ENCODE measurements at regions not wholly inside any gene's neighbourhood (a gene's known extent, or its start where the extent isn't known, plus 50 kb on each side); places are given as distances from the start of the nearest gene placed in this dataset.

DNA sequence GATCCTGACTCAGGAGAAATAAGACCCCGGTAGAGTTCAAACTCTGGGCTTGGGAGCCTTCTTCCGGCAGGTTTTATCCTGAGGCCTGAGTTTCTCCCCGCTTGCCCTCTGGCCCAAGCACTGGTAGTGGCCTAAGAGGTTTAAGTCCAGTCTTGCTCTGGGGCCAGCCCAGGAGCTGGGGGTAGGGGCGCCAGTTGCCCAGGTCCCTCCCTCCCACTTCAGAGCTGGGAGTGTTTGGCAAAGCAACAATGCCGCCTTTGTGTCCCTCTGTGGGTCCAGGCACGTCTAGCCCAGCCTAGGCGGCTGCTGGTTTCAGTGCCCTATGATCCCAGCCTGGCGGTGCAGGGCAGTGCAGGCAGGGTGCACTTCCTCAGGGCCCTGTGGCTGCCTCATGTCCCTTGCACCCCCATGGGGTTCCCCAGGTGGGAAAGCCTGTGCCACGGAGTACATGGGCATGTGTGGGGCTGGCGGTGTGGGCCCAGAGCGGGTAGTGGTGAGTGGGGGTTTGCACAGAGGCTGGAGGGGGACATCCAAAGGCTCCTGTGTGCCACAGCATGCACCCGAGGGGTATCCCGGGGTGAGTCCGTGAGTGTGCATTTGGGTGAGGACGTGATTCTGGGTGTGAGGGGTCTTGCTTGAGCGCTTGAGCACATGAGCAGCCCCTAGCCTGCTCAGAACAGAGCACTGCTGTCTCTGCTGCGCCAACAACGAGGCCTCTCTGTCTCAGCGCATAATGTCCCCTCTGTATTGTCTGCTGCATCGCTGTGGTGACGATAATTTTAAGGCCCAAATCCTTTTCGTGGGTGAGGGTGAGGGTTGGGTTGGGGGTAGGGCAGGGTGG lies 61.7 kb upstream of the PSD2 start:
- Histone ChIP-seq H3K4me2 (ENCODE audit: low read length) (no peak overlapping the region), H3K9me2 (ENCODE audit: insufficient read depth, low read length) (no peaks in the 10 kb centered on the region), H3K4me3 (ENCODE audit: low read depth, low read length, poor library complexity, severe bottlenecking) (no peak overlapping the region), H3K36me3 (ENCODE audit: insufficient read depth, low read length) (no peaks in the 10 kb centered on the region), H2AFZ (ENCODE audit: low read length) (no peak overlapping the region), H3K79me2 (ENCODE audit: insufficient read depth, low read depth, low read length) (no peaks in the 10 kb centered on the region), H4K20me1 (ENCODE audit: insufficient read depth, low read length) (no peaks in the 10 kb centered on the region), H3K27ac (ENCODE audit: low read depth, low read length, poor library complexity, severe bottlenecking) (no peak overlapping the region), H3K9me3 (ENCODE audit: low read length) (no peaks in the 10 kb centered on the region), H3K4me1 (ENCODE audit: insufficient read depth, low read length, poor library complexity, severe bottlenecking) (no peaks in the 10 kb centered on the region)
- no TSS peak for BruUV-seq (replicated peaks)
- TF ChIP-seq, protein P1, sequence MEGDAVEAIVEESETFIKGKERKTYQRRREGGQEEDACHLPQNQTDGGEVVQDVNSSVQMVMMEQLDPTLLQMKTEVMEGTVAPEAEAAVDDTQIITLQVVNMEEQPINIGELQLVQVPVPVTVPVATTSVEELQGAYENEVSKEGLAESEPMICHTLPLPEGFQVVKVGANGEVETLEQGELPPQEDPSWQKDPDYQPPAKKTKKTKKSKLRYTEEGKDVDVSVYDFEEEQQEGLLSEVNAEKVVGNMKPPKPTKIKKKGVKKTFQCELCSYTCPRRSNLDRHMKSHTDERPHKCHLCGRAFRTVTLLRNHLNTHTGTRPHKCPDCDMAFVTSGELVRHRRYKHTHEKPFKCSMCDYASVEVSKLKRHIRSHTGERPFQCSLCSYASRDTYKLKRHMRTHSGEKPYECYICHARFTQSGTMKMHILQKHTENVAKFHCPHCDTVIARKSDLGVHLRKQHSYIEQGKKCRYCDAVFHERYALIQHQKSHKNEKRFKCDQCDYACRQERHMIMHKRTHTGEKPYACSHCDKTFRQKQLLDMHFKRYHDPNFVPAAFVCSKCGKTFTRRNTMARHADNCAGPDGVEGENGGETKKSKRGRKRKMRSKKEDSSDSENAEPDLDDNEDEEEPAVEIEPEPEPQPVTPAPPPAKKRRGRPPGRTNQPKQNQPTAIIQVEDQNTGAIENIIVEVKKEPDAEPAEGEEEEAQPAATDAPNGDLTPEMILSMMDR (conservative IDR thresholded peaks at IDR 0.05; ENCODE audit: low read length): no peak
- no peak for TF ChIP-seq EZH2phosphoT487 (IDR thresholded peaks at IDR 0.05; ENCODE audit: borderline replicate concordance, low read depth, low read length)
- no peak for DNase-seq (ENCODE audit: low spot score)
- POLR2A ChIA-PET: no interaction called here
- intact Hi-C loops (cut with micrococcal nuclease; ENCODE audit: unreplicated experiment): no loop called here
- CTCF ChIA-PET (ENCODE audit: unreplicated experiment): no interaction called here

- TF ChIP-seq, protein P1 (conservative IDR thresholded peaks at IDR 0.05; ENCODE audit: low read length): no peak
- intact Hi-C loops (cut with micrococcal nuclease; ENCODE audit: unreplicated experiment): no loop called here
- Histone ChIP-seq H3K27ac (ENCODE audit: low read depth, low read length, poor library complexity, severe bottlenecking) (no peak overlapping the region), H3K9me3 (ENCODE audit: low read length) (no peaks in the 10 kb centered on the region), H3K79me2 (ENCODE audit: insufficient read depth, low read depth, low read length) (no peaks in the 10 kb centered on the region), H3K36me3 (ENCODE audit: insufficient read depth, low read length) (no peaks in the 10 kb centered on the region), H3K4me1 (ENCODE audit: insufficient read depth, low read length, poor library complexity, severe bottlenecking) (no peaks in the 10 kb centered on the region), H3K4me2 (ENCODE audit: low read length) (no peak overlapping the region), H3K4me3 (ENCODE audit: low read depth, low read length, poor library complexity, severe bottlenecking) (no peak overlapping the region), H3K9me2 (ENCODE audit: insufficient read depth, low read length) (no peaks in the 10 kb centered on the region), H4K20me1 (ENCODE audit: insufficient read depth, low read length) (no peaks in the 10 kb centered on the region), H2AFZ (ENCODE audit: low read length) (no peak overlapping the region)
- CTCF ChIA-PET (ENCODE audit: unreplicated experiment): no interaction called here
- POLR2A ChIA-PET: no interaction called here
- no peak for DNase-seq (ENCODE audit: low spot score)
- BruUV-seq (replicated peaks): no TSS peak
These were observed 61.1 kb upstream of the PSD2 start for GRCh38 chr5:139734539-139734916.
